NOMO-1 treated with dmso at 0.1 percent for 144 hours (cell line): ENCODE measurements at regions not wholly inside any gene's neighbourhood (a gene's known extent, or its start where the extent isn't known, plus 50 kb on each side); places are given as distances from the start of the nearest gene placed in this dataset.

Source experiments
- DNase-seq: peaks from one replicate; lab custom pipeline; 2025; ENCODE audit not compliant: unreplicated experiment; lab: John Stamatoyannopoulos, UW

DNA sequence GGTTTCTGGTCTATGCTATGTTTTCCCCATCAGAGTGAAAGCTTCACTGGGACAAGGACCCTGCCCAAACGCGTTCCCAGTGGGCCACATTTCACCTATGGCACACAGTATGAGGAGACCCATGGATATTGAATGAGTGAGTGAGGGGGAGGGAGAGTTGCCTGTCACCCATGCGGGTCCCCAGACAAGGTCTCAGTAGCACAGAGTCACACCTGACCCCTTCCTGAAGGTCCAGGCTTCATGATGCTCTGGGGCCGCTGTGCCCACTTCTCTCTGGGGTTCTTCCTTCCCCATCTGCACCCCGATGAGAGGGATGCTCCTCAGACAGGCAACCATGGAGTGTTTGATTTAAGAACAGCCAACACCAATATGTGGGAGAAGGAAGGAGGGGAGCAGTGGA is 72.3 kb upstream of the CSF3R start:
- DNase-seq: no peak

- no peak for DNase-seq
These were observed 71.6 kb upstream of the CSF3R start for GRCh38 chr1:36554323-36554628.

- DNase-seq: no peak
These were observed 71.0 kb upstream of the CSF3R start for GRCh38 chr1:36553591-36554322.

GRCh38 chr1:36542962-36543515 is 60.3 kb upstream of the CSF3R start:
- DNase-seq: no peak

DNA sequence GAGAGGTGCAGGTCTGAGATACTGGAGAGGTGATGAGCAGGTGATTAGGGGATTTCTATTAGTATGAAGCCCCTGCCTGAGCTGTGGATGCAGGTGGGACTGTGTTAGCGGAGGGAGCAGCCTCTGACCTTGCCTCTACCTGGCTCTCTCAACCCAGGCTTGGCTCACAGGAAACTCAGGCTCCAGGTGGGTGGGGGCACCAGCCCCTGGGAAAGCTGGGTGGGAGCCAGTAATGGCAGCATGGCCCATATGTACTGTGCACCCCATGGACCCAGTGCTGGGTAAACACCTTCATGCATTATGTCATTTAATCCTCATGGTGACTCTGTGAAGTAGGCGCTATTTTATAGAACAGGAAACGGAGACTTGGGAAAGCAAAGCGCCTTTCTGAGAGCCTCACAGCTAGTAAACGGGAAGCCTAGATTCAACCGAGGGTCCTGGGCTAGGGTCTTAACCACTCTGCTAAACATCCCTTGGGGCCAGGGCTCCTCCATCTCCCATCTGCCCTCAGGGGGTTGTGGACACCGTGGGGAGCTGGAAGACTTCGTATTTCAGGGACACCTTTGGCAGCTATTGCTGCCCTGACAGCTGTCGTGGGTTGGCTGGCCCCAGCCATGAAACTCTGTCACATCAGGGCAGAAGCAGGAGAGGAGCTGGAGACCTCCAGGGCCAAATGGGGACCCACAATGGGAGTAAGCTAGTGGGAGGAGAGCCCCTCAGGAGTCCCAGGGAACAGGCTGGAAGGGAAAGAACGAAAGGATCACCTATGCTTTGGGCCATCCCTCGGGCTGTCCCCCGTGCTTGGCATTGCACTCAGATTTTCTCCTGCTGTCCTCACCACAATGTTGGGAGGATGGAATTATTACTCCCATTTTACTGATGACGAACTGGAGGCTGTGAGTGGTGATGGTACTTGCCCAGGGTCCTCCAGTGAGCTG is 59.6 kb upstream of the CSF3R start:
- DNase-seq: no peak

DNA sequence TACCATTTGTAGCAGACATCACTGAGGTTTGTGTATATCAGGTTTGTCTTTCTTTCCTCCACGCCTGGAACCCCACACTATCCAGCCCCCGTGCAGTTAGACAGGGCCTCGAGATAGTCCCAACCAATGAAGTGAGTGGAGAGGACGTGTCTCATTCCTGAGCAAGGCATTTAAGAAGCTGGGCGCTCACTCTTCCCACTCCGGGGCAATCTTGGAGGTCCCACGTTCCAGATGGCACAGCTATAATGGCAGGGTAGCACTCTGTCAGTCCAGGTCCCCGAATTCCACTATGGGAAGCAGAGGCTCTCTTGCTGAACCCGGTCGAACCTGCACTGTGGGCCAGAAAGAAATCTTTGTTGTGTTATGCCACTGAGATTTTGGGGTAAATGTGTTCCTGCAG is 57.3 kb upstream of the CSF3R start:
- no peak for DNase-seq

DNA sequence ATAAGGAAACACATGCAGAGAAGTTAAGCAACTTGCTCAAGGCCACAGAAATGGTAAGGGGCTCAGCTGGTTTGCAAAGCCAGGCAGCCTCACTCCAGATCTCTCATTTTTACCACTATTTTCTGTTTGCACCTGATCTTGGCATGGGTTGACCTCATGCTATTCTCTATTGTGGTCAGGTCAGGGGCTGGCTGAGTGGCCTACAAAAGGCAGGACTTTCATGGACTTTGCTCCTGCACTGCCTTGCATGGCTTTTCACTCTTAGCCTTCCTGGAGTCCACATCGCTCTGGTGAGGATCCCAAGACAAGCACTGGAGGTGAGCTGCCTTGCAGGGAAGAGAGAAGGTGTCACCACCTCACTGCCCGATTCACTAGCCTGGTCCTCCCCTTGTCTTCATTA is 56.8 kb upstream of the CSF3R start:
- DNase-seq: no peak

GRCh38 chr1:36537991-36538390 is 55.3 kb upstream of the CSF3R start:
- no peak for DNase-seq

DNA sequence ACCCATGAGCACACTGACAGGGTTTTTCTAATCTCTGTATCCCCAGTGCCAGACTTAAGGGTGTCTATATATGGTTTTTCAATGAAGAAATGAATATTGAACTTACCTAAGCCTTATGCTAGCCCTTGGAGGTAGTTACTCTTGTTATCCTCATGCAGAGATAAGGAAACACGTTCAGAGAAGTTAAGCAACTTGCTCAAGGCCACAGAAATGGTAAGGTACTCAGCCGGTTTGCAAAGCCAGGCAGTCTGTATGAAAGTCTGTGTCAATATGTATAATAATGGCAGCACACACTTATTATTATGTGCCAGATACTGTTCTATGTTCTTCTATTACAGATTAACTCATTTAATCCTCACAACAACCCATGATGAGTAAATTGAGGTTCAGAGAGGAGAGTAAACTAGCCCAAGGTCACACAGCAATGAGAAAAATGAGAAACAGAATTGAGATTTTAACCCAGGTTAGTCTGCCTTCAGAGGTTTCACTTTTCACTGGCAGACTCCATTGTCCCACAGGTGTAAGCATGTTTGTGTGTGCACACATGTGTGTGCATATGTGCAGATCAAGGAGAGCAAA is 54.6 kb upstream of the CSF3R start:
- DNase-seq: no peak

GRCh38 chr1:36536727-36537126 is 54.0 kb upstream of the CSF3R start:
- DNase-seq: no peak

DNA sequence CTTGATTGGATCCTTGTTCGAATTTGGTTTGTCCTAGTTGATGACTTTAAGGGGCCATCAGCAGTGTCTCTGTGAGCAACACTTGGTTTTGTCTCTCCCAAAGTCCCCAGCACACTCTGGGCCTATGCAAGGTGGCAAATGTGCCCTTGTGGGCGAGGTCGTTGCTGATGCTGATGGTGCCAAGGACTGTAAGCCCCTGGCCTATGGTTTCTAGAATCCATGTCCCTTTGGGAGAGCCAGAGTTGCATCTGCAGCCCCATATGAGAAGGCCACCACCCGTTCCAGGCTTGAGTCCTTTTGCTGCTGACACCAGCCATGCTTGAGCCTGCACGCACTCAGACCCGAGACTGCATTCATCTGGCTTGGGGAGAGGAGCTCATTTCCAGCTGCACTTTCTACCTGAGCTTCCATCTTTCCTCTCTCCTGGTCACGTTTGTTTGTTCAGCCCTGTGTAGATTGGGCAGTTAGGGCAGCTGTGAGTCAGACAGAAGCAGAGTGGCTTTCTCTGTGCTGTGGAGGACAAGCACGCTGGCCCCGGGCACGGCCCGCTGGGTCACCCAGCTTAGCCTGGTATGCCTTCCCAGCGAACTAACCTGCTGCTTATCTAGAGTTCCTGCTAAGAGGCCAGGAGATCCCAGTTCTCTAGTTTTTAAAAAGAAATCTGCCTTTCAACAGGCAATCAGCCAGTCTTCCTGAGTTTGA is 52.1 kb upstream of the CSF3R start:
- DNase-seq: no peak

GRCh38 chr1:36533897-36534296 is 51.2 kb upstream of the CSF3R start:
- DNase-seq: no peak

DNA sequence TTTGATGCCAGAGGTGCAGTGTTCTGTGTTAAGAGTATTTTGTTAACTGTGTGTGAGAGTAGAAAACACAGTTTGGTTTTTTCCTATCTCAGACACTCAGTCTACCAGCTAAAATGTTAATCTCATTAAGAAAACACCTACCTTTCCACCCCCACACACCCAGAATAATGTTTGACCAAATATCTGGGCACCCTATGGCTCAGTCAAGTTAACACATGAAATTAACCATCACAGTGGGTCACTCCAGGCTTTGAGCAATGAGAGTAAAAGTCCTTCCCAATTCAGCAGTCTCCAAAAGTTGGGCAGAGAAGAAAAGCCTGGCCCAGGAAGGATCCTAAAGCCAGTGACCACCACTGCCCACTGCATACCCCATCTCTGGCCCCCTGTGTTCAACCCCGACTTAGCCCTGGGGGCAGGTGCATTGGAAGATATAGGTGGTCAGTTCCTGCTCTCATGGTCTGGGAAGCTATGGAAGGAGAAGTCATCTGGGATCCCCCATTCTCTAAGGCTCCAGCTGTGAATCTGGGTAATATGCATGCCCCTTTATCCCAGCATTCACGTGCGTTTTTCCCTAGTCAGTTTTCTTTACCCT is 50.2 kb upstream of the CSF3R start:
- DNase-seq: no peak
